GM12878 (cell line): ENCODE measurements at regions not wholly inside any gene's neighbourhood (a gene's known extent, or its start where the extent isn't known, plus 50 kb on each side); places are given as distances from the start of the nearest gene placed in this dataset.

Experiments
- BRCA1 ChIP-seq: IDR thresholded peaks from 2 replicates; pipeline ENCODE4 v1.6.1; 2011; ENCODE audit warnings: low read depth, low read length, improper control_type of control experiment
- MYC ChIP-seq: IDR thresholded peaks from 2 replicates; pipeline ENCODE4 v1.6.1; 2011; ENCODE audit warnings: mild to moderate bottlenecking, low read length, moderate library complexity, inconsistent platforms; ENCODE audit not compliant: insufficient read depth, insufficient replicate concordance, insufficient read length, severe bottlenecking
- POLR2A ChIP-seq: IDR thresholded peaks from 2 replicates; pipeline ENCODE4 v1.6.1; 2011; ENCODE audit warnings: low read depth, mild to moderate bottlenecking, low read length
- RELA ChIP-seq: fragments of 450-650 bp; IDR thresholded peaks from 2 replicates; pipeline ENCODE4 v1.8.0; 2014; ENCODE audit warnings: borderline replicate concordance; ENCODE audit not compliant: partially characterized antibody
- ZNF24 ChIP-seq: fragments of 450-650 bp; IDR thresholded peaks from 2 replicates; pipeline ENCODE4 v1.6.1; 2017; ENCODE audit warnings: antibody characterized with exemption, mild to moderate bottlenecking
- TF ChIP-seq, protein P1 (sequence below), 3 experiments: IDR thresholded peaks in 2 of 3; conservative IDR thresholded peaks in 1 of 3; 2 replicates each; pipeline ENCODE4 v1.5.1; 2011; ENCODE audit warnings: low read depth in 3 of 3, low read length in 3 of 3, mild to moderate bottlenecking in 3 of 3, control low read depth in 2 of 3, moderate library complexity in 2 of 3, inconsistent platforms in 1 of 3, mixed read lengths in 1 of 3; ENCODE audit not compliant: control insufficient read depth in 2 of 3, insufficient read depth in 1 of 3; ENCODE audit errors: extremely low read depth in 1 of 3

DNA sequence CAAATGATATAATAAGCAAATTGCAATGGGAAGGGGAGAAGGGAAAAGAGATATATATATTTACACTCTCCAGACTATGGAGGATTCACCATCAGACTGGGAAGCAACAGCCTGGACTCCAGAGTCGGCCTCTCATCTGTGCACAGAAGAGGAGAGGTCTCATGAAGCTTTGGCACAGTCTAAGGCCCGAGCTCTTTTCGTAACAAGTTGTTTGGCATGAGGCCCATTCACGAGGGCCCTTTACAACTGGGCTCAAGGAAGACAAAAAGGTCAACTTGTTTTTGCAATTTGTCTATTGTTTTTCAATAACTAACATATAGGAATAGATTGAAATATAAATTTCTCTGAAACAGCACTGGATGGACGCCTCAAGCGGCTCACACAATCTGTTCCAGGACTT lies 66.7 kb upstream of the AJAP1 start:
- TF ChIP-seq ZNF24 (no peak), BRCA1 (no peak), MYC (no peak), POLR2A (no peak), RELA (no peak)
- TF ChIP-seq, protein P1, sequence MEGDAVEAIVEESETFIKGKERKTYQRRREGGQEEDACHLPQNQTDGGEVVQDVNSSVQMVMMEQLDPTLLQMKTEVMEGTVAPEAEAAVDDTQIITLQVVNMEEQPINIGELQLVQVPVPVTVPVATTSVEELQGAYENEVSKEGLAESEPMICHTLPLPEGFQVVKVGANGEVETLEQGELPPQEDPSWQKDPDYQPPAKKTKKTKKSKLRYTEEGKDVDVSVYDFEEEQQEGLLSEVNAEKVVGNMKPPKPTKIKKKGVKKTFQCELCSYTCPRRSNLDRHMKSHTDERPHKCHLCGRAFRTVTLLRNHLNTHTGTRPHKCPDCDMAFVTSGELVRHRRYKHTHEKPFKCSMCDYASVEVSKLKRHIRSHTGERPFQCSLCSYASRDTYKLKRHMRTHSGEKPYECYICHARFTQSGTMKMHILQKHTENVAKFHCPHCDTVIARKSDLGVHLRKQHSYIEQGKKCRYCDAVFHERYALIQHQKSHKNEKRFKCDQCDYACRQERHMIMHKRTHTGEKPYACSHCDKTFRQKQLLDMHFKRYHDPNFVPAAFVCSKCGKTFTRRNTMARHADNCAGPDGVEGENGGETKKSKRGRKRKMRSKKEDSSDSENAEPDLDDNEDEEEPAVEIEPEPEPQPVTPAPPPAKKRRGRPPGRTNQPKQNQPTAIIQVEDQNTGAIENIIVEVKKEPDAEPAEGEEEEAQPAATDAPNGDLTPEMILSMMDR (IDR thresholded peaks at IDR 0.05 in 2 of 3, conservative IDR thresholded peaks at IDR 0.05 in 1 of 3; ENCODE audit: control insufficient read depth in 2 of 3, extremely low read depth in 1 of 3, insufficient read depth in 1 of 3, low read depth in 3 of 3, low read length in 3 of 3) = no peak
